GM19438 (cell line): ENCODE measurements at regions not wholly inside any gene's neighbourhood (a gene's known extent, or its start where the extent isn't known, plus 50 kb on each side); places are given as distances from the start of the nearest gene placed in this dataset.
"Not testable (repeated sequence)": the region's sequence is repeated elsewhere in the genome, so short reads cannot be mapped to it uniquely, and the experiment has no call there.

Experiments
- ATAC-seq: cut with Tn5 transposase; IDR thresholded peaks from one replicate; pipeline ENCODE4 v1.9.1; 2021; ENCODE audit warnings: low read depth; ENCODE audit not compliant: unreplicated experiment

DNA sequence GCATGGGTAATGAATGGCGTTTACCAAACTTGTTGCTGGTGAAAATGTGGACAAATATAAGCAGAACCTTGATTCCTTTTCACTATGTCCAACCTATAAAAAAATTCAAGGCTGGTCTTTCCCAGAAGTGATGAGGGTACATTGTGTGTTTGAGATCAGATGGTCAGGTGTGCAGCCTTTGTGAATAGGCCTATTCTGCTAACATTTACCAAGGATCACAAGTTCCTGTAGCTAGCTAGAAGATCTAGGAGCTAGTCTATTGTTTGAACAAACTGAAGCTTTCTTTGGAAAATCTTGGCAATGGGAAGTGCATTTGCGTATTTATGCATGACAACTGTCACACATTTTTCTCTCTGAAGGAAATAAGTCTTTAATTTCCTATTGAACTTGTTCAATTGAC, 489.6 kb downstream of the KLF5 start:
- no peak for ATAC-seq

GRCh38 chr13:73547239-73547638, 488.4 kb downstream of the KLF5 start:
- ATAC-seq: no peak

DNA sequence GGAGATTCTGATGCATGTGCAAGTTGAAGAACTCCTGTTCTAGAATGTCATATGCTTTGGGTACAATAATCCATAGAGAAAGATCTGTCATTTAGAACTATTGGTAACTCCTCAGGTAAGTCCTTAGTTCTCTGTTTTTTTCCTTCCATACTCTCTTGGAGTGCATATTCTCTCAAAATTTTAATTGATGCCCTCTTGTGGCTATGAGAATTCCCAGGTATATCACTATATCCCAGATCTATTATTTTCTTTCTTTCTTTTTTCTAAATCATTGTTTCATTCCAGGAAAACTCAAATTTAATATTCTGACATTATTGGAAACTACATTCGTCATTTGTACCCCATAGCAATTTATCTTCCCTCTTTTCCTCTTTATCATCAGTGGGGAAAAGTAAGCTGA, 485.4 kb downstream of the KLF5 start:
- no peak for ATAC-seq

GRCh38 chr13:73542446-73542845, 483.6 kb downstream of the KLF5 start:
- ATAC-seq: no peak

DNA sequence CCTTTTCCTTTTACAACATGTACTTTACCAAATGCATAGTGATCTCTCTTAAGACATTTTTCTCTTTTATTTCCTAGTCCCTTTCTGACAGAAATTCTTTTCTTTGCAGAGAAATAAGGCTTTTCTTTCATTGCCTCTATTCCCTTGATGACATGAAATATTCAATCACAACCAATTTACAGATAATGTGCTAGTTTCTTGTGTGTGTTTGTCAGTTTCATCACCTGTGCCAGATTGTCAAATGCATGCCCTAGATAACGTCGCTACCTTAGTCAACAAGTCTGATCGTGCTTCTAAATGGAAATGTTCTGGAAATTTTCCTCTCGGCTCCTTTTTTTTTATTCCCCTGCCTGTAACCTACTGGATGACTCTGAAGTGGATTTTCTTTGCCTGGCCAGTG, 478.1 kb downstream of the KLF5 start:
- no peak for ATAC-seq

- no peak for ATAC-seq
Measured at GRCh38 chr13:73535341-73535740, 476.5 kb downstream of the KLF5 start.

GRCh38 chr13:73532987-73533510, 474.2 kb downstream of the KLF5 start:
- no peak for ATAC-seq

GRCh38 chr13:73532582-73532981, 473.8 kb downstream of the KLF5 start:
- no peak for ATAC-seq

DNA sequence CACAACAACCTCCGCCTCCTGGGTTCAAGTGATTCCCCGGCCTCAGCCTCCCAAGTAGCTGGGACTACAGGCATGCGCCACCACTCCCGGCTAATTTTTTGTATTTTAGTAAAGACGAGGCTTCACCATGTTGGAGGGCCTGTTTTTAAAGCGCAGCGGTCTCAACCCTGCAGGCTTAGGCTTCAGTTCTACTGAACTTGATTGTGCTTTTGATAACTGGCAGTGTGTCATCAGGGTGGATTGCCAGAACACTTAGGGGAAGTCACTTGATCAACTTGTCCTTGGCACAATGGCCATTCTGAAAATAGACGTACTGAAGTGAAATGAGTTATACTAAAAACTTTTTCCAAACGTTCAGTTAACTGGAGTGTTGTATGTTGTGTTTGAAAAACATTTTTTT, 472.2 kb downstream of the KLF5 start:
- no peak for ATAC-seq

DNA sequence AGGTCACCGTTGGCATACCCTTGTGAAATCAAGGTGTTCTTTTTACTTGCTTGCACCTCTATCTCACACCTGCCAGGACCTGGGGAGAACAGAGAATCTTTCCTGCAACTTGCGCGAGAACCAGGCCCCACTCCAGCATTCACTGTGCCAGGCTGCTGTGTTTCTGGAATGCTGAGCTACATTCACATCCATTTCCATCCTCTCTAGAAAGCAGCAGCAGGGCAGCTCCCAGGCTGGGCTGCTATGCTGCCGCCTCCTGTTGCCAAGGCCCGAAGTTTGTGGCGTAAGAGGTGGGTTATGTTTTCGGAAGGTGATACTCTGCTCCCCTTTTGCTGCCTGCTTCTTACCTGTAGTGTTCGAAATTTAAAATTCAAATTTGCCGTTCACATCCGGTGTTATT, 464.1 kb downstream of the KLF5 start:
- ATAC-seq: no peak

DNA sequence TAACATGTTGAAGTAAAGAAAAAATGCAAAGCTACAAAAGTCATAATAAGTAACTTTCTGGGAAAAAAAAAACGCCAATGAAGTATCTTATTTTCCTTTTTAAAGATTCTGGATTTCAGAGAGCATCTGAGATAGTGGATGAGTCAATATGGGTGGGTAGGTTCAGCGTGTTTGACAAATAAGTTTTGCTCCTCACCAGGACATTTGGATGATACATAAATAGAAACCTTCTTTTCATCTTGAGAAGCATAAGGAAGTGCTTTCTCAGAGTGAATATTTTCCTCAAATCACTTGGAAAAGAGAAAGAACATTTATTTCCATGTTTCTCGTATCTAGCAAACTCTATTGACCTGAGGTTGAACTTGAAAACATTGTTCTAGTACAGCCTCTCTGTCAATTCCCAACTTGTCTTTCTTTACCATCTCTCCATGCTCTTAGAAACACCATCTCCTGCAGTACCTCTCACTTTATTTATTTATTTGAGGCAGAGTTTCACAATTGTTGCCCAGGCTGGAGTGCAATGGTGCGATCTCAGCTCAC, 463.2 kb downstream of the KLF5 start:
- ATAC-seq: no peak

- no peak for ATAC-seq
Measured at GRCh38 chr13:73521290-73521624, 462.5 kb downstream of the KLF5 start.

DNA sequence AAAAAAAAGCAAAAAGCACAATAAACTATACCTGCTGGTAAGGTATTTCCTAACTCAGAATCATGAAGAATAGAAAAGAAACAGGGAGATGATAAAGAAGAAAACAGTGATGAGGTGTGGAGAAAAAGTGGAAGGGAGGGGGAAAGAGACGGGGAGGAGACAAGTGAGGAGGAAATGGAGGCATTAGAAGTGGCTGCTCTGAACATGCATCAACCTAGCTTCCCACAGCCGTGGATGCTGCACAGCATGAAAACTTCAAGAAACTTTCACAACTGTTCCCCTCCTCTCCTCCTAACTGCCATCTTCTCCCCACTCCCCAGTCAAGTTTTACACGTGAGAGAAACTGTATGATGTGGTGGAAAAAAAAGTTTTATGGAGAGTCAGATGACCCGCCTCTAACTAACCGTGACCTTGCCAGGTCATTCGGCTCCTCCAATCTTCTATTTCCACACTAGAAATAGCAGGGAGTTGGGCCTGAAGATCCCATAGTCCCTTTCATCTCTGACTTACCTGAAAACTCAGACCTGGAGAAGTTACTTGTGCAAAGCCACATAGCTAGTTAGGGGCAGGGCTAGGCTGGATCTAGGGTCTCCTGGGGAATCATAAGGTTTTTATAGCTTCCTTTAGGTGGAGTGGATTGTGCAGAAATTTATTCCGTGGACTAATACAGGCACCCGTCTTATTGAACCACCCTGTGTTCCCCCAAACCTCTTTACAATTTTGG, 461.9 kb downstream of the KLF5 start:
- ATAC-seq: no peak

GRCh38 chr13:73520135-73520534, 461.3 kb downstream of the KLF5 start:
- ATAC-seq: not testable (repeated sequence)

DNA sequence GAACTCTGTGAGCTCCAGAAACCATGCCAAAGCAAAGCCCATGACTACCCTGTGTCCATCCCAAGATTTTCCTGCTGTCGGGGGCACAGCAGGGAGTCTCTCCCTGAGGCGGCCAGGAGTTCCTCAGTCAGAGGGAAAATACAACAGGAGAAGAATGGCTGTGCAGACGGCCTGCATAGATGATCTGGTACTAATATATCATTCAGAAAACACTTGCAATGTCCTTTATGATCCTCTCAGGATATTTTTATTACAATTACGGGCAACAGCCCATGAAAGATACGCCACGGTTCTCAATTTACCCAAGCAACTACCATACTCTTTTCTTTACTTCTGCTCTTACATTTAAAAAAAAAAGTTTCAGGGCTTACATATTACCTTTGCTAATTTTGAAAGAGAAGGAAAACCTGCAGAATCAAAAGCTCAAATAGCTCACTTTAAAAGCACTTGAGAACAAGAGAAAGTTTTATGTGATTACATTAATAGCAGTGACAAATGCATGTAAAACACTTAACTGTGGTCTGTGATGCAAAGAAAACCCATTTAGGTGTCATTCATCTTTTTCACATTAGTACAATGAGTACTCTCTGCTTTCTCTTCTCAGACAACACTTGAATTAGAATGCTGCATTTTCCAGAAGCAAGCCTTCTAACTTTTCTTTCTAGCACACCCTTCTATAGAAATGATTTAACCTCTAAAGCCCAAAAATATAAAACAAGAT, 460.8 kb downstream of the KLF5 start:
- ATAC-seq: no peak

- ATAC-seq: no peak
Measured at GRCh38 chr13:73517766-73518165, 459.0 kb downstream of the KLF5 start.

GRCh38 chr13:73516731-73517130, 457.9 kb downstream of the KLF5 start:
- no peak for ATAC-seq

DNA sequence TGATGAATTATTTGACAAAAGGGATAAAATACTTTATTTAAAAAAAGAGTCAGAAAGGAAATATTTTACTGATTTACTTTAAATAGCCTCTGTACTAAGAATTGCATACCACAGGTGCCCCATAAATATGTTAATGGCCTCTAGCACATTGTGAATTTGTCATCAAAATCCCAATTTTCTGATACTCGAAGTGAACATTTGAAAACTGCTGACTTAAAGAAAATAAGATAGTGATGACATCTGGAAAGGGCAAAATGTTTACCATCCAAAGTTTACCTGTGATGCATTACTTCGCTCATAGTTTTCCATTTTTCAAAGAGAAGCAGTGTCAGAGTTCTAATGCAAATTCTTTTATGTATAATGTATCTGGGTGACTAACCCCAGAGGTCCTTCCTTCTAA, 455.4 kb downstream of the KLF5 start:
- ATAC-seq: no peak

DNA sequence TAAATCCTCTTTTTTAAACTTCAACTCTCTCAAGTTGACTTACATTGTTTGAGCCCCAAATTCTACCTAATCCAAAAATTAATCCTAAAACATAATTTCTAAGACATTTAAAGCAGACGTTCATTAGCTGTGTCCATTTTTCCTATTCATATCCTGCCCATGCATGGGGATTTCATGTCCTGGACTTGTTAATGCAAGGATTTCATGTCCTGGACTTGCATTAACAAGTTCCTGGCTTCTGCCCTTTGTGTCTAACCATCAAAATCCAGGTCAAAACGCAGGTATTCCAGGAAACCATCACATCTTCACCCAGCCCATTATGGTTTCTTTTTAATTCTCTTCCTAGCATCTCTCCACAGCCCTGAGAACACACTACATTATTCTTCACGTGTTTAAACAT, 454.9 kb downstream of the KLF5 start:
- ATAC-seq: no peak

GRCh38 chr13:73508841-73509240, 450.0 kb downstream of the KLF5 start:
- no peak for ATAC-seq

DNA sequence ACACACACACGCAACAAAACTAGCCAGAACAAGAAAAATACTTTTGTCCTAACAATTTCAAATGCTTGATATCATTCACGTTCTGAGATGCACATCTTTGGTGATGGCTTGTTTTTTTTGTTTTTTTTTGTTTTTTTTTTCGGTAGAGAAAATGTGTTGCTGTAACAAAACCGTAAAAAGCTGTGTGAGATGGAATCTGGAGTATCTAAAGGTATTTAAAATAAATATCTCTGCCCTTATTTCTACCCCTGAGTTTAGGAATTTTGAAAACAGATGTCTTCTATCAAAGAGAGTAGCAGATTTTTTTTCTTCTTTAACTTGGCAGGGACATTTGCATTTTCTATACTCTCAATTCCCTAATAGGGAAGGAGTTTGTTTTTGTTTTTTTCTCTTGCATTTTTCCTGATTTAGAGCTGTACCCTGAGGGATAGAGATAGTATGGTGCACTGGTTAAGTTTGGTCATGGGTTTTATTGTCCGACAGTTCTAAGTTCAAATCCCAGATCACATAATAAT, 446.6 kb downstream of the KLF5 start:
- ATAC-seq: no peak

DNA sequence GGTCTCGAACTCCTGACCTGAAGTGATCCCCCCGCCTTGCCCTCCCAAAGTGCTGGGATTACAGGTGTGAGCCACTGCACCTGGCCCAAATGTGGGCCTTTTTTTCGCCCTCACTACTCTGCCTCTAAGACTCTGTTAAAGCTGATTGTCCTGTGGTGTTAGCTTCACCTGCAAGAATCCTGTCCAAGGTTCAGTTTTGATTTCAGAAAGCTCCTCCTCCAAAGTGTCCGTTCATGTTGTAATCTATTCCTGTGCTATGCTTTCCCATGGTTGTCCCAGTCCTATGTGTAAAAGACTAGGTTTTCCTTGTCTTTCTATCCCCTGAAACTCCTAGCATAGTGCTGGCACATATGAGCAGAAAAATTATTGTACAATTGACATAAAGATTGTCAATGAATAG, 440.9 kb downstream of the KLF5 start:
- no peak for ATAC-seq
